ENCODE measurements at regions not wholly inside any gene's neighbourhood (a gene's known extent, or its start where the extent isn't known, plus 50 kb on each side); places are given as distances from the start of the nearest gene placed in this dataset.

DNA sequence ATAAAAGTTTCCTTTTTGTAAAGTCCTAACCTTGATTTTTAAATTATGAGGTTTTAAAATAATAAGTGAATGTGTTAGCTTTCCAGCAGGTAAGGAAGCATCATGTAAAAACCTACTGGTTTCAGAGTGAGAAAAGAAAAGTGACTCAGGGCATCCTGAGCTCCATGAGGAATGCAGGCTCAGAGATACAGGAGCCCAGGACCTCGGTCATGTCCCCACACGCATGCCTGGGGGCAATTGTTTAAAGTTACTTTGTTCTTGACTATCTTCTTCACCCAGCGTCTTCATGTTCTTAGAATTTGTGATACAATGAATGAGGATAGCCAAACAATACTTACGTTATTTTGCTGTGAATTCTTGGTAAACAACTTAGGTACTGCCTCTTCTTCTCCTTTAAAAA, 117.4 kb upstream of the PLPPR5 start:
- Mint-ChIP-seq H3K27me3 (no peaks in the 10 kb centered on the region), H3K27ac (no peak overlapping the region), H3K36me3 (no peaks in the 10 kb centered on the region), H3K9me3 (peaks cover 0 to 3% (median 0%) of the 10 kb centered on the region in 3 donors), H3K4me1 (no peaks in the 10 kb centered on the region), H3K4me3 (no peak overlapping the region)
- ChIA-PET CTCF (no interaction called here), POLR2A (no interaction called here)
- H3K4me3 ChIP-seq (ENCODE audit: control insufficient read depth in 1 of 2, extremely low read depth in 1 of 2, low read length in 1 of 2): no peak overlapping the region
- no peak overlapping the region for H3K27ac ChIP-seq (ENCODE audit: low read length)
- H3K27me3 ChIP-seq (replicated peaks in 1 of 2; ENCODE audit: control insufficient read depth in 2 of 2, extremely low read depth in 1 of 2, insufficient read depth in 2 of 2, low read length in 1 of 2): no peaks in the 10 kb centered on the region
- ATAC-seq (replicated peaks in 1 of 4): no peak
- H3K4me1 ChIP-seq (ENCODE audit: control insufficient read depth in 1 of 2, extremely low read depth in 1 of 2, insufficient read depth in 2 of 2, low read length in 2 of 2): no peaks in the 10 kb centered on the region
- 70% methylated on average over 2 of the region's 4 CpGs for WGBS (ENCODE audit: insufficient coverage)
- H3K36me3 ChIP-seq (ENCODE audit: control insufficient read depth in 2 of 2, extremely low read depth in 1 of 2, insufficient read depth in 1 of 2, low read length in 1 of 2): no peaks in the 10 kb centered on the region
- no peak for DNase-seq
- H3K9me3 ChIP-seq: no peaks in the 10 kb centered on the region

DNA sequence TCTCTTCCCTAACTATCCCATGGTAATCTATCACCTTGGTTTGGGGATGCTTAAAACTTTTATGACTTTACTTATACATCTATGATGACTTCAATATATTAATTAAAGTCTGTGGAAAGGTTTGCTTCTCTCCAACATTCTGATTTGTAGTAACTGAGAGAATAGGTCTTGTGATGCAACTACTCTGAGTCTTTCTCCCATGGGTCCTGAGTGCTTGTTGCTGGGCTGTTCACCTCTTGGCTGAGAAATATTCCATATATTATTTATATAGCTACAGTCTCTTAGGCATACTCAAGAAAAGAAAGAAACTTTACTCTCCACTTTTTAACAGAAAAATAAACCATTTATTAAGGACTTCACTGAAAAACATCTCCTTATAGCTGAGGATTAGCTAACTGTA, 119.3 kb upstream of the PLPPR5 start:
- H3K4me1 Mint-ChIP-seq: no peaks in the 10 kb centered on the region

DNA sequence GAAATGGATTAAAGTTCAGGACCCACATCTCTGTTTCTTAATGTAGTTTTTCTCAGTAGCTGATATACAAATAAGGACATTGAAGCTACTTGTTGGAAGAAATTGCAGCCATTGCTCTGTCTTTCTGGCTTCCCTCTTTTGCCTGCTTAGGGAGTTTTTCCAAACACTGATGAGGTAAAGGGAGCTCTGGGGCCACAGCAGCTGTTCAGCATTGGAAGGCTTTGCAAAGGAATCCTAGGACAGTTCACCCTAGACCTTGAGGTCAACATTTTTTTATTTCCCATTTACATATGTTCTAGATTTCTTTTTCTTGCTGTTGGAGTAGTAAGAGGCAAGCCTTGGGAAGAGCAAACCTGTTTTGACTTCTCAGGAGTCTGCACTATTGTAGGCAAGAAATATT, 126.9 kb upstream of the PLPPR5 start:
- DNase-seq: no peak
- Mint-ChIP-seq H3K36me3 (no peaks in the 10 kb centered on the region), H3K27ac (no peak overlapping the region), H3K27me3 (peaks cover 7% of the 10 kb centered on the region in 2 donors), H3K4me1 (peaks cover 0 to 7% (median 0%) of the 10 kb centered on the region in 3 donors), H3K4me3 (no peak overlapping the region), H3K9me3 (peaks cover 0 to 2% (median 0%) of the 10 kb centered on the region in 3 donors)
- H3K27ac ChIP-seq (ENCODE audit: low read length): no peak overlapping the region
- ChIA-PET POLR2A (no interaction called here), CTCF (no interaction called here)
- no peaks in the 10 kb centered on the region for H3K36me3 ChIP-seq (ENCODE audit: control insufficient read depth in 2 of 2, extremely low read depth in 1 of 2, insufficient read depth in 1 of 2, low read length in 1 of 2)
- H3K27me3 ChIP-seq (replicated peaks in 1 of 2; ENCODE audit: control insufficient read depth in 2 of 2, extremely low read depth in 1 of 2, insufficient read depth in 2 of 2, low read length in 1 of 2): no peaks in the 10 kb centered on the region
- H3K9me3 ChIP-seq: no peaks in the 10 kb centered on the region
- H3K4me1 ChIP-seq (ENCODE audit: control insufficient read depth in 1 of 2, extremely low read depth in 1 of 2, insufficient read depth in 2 of 2, low read length in 2 of 2): no peaks in the 10 kb centered on the region
- H3K4me3 ChIP-seq (ENCODE audit: control insufficient read depth in 1 of 2, extremely low read depth in 1 of 2, low read length in 1 of 2): no peak overlapping the region
- ATAC-seq (replicated peaks in 1 of 4): no peak

More for the DNA sequence above, 119.3 kb upstream of the PLPPR5 start:
- no peak overlapping the region for H3K4me3 Mint-ChIP-seq
- H3K27ac Mint-ChIP-seq: no peak overlapping the region
- no peaks in the 10 kb centered on the region for H3K27me3 Mint-ChIP-seq
- no peaks in the 10 kb centered on the region for H3K27me3 ChIP-seq (replicated peaks in 1 of 2; ENCODE audit: control insufficient read depth in 2 of 2, extremely low read depth in 1 of 2, insufficient read depth in 2 of 2, low read length in 1 of 2)
- ATAC-seq (replicated peaks in 1 of 4): no peak
- no peaks in the 10 kb centered on the region for H3K4me1 ChIP-seq (ENCODE audit: control insufficient read depth in 1 of 2, extremely low read depth in 1 of 2, insufficient read depth in 2 of 2, low read length in 2 of 2)
- DNase-seq: no peak
- ChIA-PET CTCF (no interaction called here), POLR2A (no interaction called here)
- no peaks in the 10 kb centered on the region for H3K36me3 Mint-ChIP-seq
- H3K9me3 ChIP-seq: no peaks in the 10 kb centered on the region
- H3K4me3 ChIP-seq (ENCODE audit: control insufficient read depth in 1 of 2, extremely low read depth in 1 of 2, low read length in 1 of 2): no peak overlapping the region
- H3K27ac ChIP-seq (ENCODE audit: low read length): no peak overlapping the region
- H3K36me3 ChIP-seq (ENCODE audit: control insufficient read depth in 2 of 2, extremely low read depth in 1 of 2, insufficient read depth in 1 of 2, low read length in 1 of 2): no peaks in the 10 kb centered on the region
- peaks cover 0 to 3% (median 0%) of the 10 kb centered on the region in 3 donors for H3K9me3 Mint-ChIP-seq

DNA sequence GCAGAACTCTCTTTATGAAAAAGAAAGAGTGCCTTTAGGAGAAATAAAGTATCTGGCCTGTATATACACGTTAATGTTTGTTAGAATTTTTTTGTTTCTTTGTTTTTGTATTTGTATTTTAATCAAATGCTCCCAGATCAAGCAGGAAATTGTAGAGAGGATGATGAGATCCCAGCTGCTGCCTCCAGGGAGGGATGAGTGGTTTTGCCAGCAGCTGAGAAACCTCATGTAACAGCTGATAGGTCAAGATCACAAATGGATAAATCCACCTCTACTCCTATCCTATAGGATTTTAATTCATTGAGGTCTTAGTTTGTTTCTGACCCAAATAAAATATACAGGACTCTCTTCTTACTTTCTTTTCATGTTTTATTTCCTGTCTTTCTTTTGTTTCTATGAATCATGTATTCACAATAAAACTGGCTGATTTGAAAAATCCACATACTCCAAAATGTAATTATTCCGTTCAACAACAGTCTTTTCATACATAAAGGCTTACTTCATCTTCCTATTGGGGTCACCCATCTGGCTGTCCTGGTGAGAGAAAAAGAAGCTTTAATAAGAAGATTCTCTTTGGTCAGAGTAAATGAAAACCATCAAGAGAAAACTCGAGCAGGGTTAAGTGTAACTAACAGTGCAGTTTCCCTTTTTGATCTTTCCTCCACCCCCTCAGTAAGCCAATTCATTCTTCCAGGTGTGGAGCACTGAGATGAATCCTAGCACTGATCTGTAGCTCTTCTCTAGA, 129.3 kb upstream of the PLPPR5 start:
- Histone ChIP-seq H3K4me3 (ENCODE audit: control insufficient read depth in 1 of 2, extremely low read depth in 1 of 2, low read length in 1 of 2) (no peak overlapping the region), H3K36me3 (ENCODE audit: control insufficient read depth in 2 of 2, extremely low read depth in 1 of 2, insufficient read depth in 1 of 2, low read length in 1 of 2) (no peaks in the 10 kb centered on the region), H3K9me3 (no peaks in the 10 kb centered on the region), H3K27ac (ENCODE audit: low read length) (no peak overlapping the region), H3K27me3 (replicated peaks in 1 of 2; ENCODE audit: control insufficient read depth in 2 of 2, extremely low read depth in 1 of 2, insufficient read depth in 2 of 2, low read length in 1 of 2) (no peaks in the 10 kb centered on the region), H3K4me1 (ENCODE audit: control insufficient read depth in 1 of 2, extremely low read depth in 1 of 2, insufficient read depth in 2 of 2, low read length in 2 of 2) (no peaks in the 10 kb centered on the region)
- H3K36me3 Mint-ChIP-seq: no peaks in the 10 kb centered on the region
- H3K27me3 Mint-ChIP-seq: peaks cover 7% of the 10 kb centered on the region in 2 donors
- no peak overlapping the region for H3K4me3 Mint-ChIP-seq
- POLR2A ChIA-PET: interaction anchor here in 1 of 2 donors (0.6 kb wide), 1 partner anchor 361 kb away, joined by 3 read pairs; no protein-coding TSS in a partner anchor
- H3K27ac Mint-ChIP-seq: no peak overlapping the region
- ATAC-seq (replicated peaks in 1 of 4): no peak
- no peak for DNase-seq
- peaks cover 0 to 2% (median 0%) of the 10 kb centered on the region in 3 donors for H3K9me3 Mint-ChIP-seq
- CTCF ChIA-PET: no interaction called here
- WGBS (ENCODE audit: insufficient coverage): 49% methylated on average over 2 of the region's 3 CpGs
- H3K4me1 Mint-ChIP-seq: peaks cover 0 to 7% (median 0%) of the 10 kb centered on the region in 3 donors

DNA sequence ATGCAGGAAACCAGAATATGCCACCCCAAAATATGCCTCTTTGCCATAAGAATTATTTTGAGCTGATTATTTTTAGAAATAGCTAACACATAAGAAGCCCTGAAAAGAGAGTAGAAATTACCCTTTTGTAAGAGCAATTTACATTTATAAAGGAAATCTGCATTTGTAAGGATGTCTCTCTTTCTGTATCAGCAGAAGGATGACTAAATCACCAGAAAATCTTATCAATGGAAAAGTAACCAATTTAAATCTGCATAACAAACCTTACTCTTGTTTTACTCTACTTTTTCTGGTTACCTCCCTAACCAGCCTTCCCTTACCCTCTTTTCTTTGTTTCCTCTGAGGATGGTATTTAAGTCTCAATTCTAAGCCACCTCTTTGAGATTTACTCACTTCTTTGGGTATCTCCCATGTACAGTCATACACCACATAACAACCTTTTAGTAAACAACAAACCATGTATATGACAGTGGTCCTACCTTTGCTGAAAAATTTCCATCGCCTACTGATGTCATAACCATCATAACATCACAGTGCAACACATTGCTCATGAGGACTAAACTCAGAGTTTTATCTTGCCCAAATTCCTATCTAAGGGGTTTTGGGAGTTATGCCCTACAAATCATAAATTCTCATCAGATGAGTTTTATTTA, 126.6 kb upstream of the PLPPR4 start:
- Mint-ChIP-seq H3K9me3 (no peaks in the 10 kb centered on the region), H3K27ac (no peak overlapping the region), H3K4me1 (peaks cover 0 to 7% (median 0%) of the 10 kb centered on the region in 3 donors), H3K36me3 (no peaks in the 10 kb centered on the region), H3K4me3 (no peak overlapping the region), H3K27me3 (no peaks in the 10 kb centered on the region)
- ChIA-PET CTCF (no interaction called here), POLR2A (no interaction called here)
- no peak for DNase-seq
- Histone ChIP-seq H3K36me3 (ENCODE audit: control insufficient read depth in 2 of 2, extremely low read depth in 1 of 2, insufficient read depth in 1 of 2, low read length in 1 of 2) (no peaks in the 10 kb centered on the region), H3K27me3 (replicated peaks in 1 of 2; ENCODE audit: control insufficient read depth in 2 of 2, extremely low read depth in 1 of 2, insufficient read depth in 2 of 2, low read length in 1 of 2) (peaks cover 0 to 3% of the 10 kb centered on the region in 2 experiments), H3K9me3 (no peaks in the 10 kb centered on the region), H3K4me1 (ENCODE audit: control insufficient read depth in 1 of 2, extremely low read depth in 1 of 2, insufficient read depth in 2 of 2, low read length in 2 of 2) (no peaks in the 10 kb centered on the region), H3K4me3 (ENCODE audit: control insufficient read depth in 1 of 2, extremely low read depth in 1 of 2, low read length in 1 of 2) (no peak overlapping the region), H3K27ac (ENCODE audit: low read length) (no peak overlapping the region)
- WGBS (ENCODE audit: insufficient coverage): no CpG with 5 or more reads among the region's 1 CpG
- no peak for ATAC-seq (replicated peaks in 1 of 4)

DNA sequence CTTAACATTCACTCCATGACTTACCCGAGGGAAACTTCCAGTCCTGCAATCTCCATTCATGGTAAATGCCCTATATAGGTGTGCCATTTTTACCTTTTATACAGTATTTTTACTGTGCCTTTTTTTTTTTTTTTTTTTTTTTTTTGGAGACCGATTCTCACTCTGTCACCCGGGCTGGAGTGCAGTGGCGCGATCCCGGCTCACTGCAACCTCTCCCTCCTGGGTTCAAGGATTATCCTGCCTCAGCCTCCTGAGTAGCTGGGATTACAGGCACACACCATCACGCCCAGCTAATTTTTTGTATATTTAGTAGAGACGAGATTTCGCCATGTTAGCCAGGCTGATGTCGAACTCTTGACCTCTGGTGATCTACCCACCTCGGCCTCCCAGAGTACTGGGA, 124.4 kb upstream of the PLPPR4 start:
- Histone ChIP-seq H3K27ac (ENCODE audit: low read length) (no peak overlapping the region), H3K36me3 (ENCODE audit: control insufficient read depth in 2 of 2, extremely low read depth in 1 of 2, insufficient read depth in 1 of 2, low read length in 1 of 2) (no peaks in the 10 kb centered on the region), H3K9me3 (no peaks in the 10 kb centered on the region), H3K27me3 (replicated peaks in 1 of 2; ENCODE audit: control insufficient read depth in 2 of 2, extremely low read depth in 1 of 2, insufficient read depth in 2 of 2, low read length in 1 of 2) (peaks cover 0 to 3% of the 10 kb centered on the region in 2 experiments), H3K4me1 (ENCODE audit: control insufficient read depth in 1 of 2, extremely low read depth in 1 of 2, insufficient read depth in 2 of 2, low read length in 2 of 2) (no peaks in the 10 kb centered on the region), H3K4me3 (ENCODE audit: control insufficient read depth in 1 of 2, extremely low read depth in 1 of 2, low read length in 1 of 2) (no peak overlapping the region)
- CTCF ChIA-PET: no interaction called here
- ATAC-seq (replicated peaks in 1 of 4): no peak
- Mint-ChIP-seq H3K9me3 (no peaks in the 10 kb centered on the region), H3K4me3 (no peak overlapping the region), H3K4me1 (no peaks in the 10 kb centered on the region), H3K27me3 (no peaks in the 10 kb centered on the region), H3K27ac (no peak overlapping the region), H3K36me3 (no peaks in the 10 kb centered on the region)
- POLR2A ChIA-PET: no interaction called here
- no peak for DNase-seq
- WGBS (ENCODE audit: insufficient coverage): no CpG with 5 or more reads among the region's 11 CpGs

Data from T-cell (primary cell).